HepG2 (cell line): ENCODE measurements at regions not wholly inside any gene's neighbourhood (a gene's known extent, or its start where the extent isn't known, plus 50 kb on each side); places are given as distances from the start of the nearest gene placed in this dataset.

Experiments
- ATAC-seq: fragments of 200-7000 bp; cut with Tn5 transposase; 3 replicates; pipeline ENCODE4 v1.9.1; 2020; ENCODE audit warnings: mild to moderate bottlenecking, moderate library complexity
- BruUV-seq: library from RNA; stranded (reverse); fragments of 400-500 nt; replicated peaks from 2 replicates; lab custom pipeline; 2021; lab: Mats Ljungman, UMichigan
- CTCF ChIA-PET: fragments of 300-600 bp; formaldehyde crosslinking; extraction: SDS; loops from one replicate; lab custom pipeline; 2021; ENCODE audit warnings: low total read pairs, inconsistent platforms, low intra/inter-chr PET ratio; lab: Yijun Ruan, JAX
- POLR2A ChIA-PET: fragments of 350-600 bp; sonication (Branson Sonifier 250); formaldehyde crosslinking; loops from one replicate; lab custom pipeline; 2020; ENCODE audit warnings: antibody characterized with exemption, inconsistent platforms; lab: Yijun Ruan, JAX
- DNase-seq: peaks from one replicate; pipeline ENCODE4 v3.0.0-alpha.2; 2015; ENCODE audit warnings: low spot score
- FAIRE-seq: peaks from 3 replicates; lab custom pipeline; 2011; peaks lifted over from hg19 to GRCh38; lab: Jason Lieb, UNC
- H2AFZ ChIP-seq: one replicate; pipeline ENCODE4 v1.6.1; 2011; ENCODE audit warnings: low read length, inconsistent platforms
- H3K27ac ChIP-seq: fragments of 300-600 bp; 3 replicates; pipeline ENCODE4 v1.8.0; 2011; ENCODE audit warnings: mixed run types, mild to moderate bottlenecking, mixed read lengths, low read length, inconsistent platforms; ENCODE audit not compliant: insufficient read depth; ENCODE audit errors: extremely low read length
- H3K27me3 ChIP-seq, 2 experiments: fragments of 200-600 bp in 1 of 2; 2 replicates in 1 of 2; 3 replicates in 1 of 2; pipeline versions ENCODE4 v1.6.0 to v1.8.0; 2011; ENCODE audit warnings: low read length in 2 of 2, mild to moderate bottlenecking in 2 of 2, moderate library complexity in 2 of 2, inconsistent platforms in 1 of 2; ENCODE audit not compliant: insufficient read depth in 2 of 2, control insufficient read depth in 1 of 2
- H3K36me3 ChIP-seq, 2 experiments: fragments of 200-600 bp in 1 of 2; replicated peaks in 1 of 2; 2 replicates in 1 of 2; 3 replicates in 1 of 2; pipeline versions ENCODE4 v1.5.1 to v1.8.0; 2011; ENCODE audit warnings: low read length in 2 of 2, inconsistent platforms in 1 of 2; ENCODE audit not compliant: insufficient read depth in 2 of 2, control insufficient read depth in 1 of 2
- H3K4me1 ChIP-seq: 2 replicates; pipeline ENCODE4 v1.5.1; 2012; ENCODE audit warnings: low read length, inconsistent platforms; ENCODE audit not compliant: insufficient read depth
- H3K4me2 ChIP-seq: 2 replicates; pipeline ENCODE4 v1.6.0; 2011; ENCODE audit warnings: low read depth, low read length, inconsistent platforms
- H3K4me3 ChIP-seq, 3 experiments: fragments of 200-600 bp in 1 of 3; sonication (generic), shearing (Covaris generic) in 1 of 3; replicated peaks in 1 of 3; 2 replicates each; pipeline ENCODE4 v1.5.1; 2011 to 2016; ENCODE audit warnings: low read length in 3 of 3, inconsistent platforms in 2 of 3, low read depth in 2 of 3, mild to moderate bottlenecking in 2 of 3, control low read depth in 1 of 3, mixed read lengths in 1 of 3; ENCODE audit not compliant: insufficient read depth in 1 of 3
- H3K79me2 ChIP-seq: one replicate; pipeline ENCODE4 v1.6.1; 2011; ENCODE audit warnings: low read length, inconsistent platforms; ENCODE audit not compliant: insufficient read depth
- H3K9ac ChIP-seq: 2 replicates; pipeline ENCODE4 v1.6.0; 2011; ENCODE audit warnings: mild to moderate bottlenecking, low read depth, low read length, inconsistent platforms; ENCODE audit not compliant: insufficient read depth
- H3K9me3 ChIP-seq: 2 replicates; pipeline ENCODE4 v1.5.1; 2012; ENCODE audit warnings: mild to moderate bottlenecking, low read length
- H4K20me1 ChIP-seq: 2 replicates; pipeline ENCODE4 v1.6.0; 2011; ENCODE audit warnings: inconsistent platforms, mild to moderate bottlenecking, low read length, moderate library complexity; ENCODE audit not compliant: insufficient read depth
- CENPT ChIP-seq: sonication (generic); formaldehyde crosslinking; IDR thresholded peaks from 2 replicates; pipeline ENCODE4 v1.8.0; 2022; ENCODE audit warnings: low read depth, mild to moderate bottlenecking, moderate library complexity, missing genetic modification reagents
- CREM ChIP-seq, 2 experiments: sonication (generic) in 1 of 2; formaldehyde crosslinking in 1 of 2; IDR thresholded peaks; 2 replicates each; pipeline versions ENCODE4 v1.4.0 to v1.6.1; 2016 to 2020; ENCODE audit warnings: antibody characterized with exemption in 1 of 2, mild to moderate bottlenecking in 1 of 2, missing genetic modification reagents in 1 of 2
- CTCF ChIP-seq: sonication (generic); formaldehyde crosslinking; IDR thresholded peaks from 2 replicates; pipeline ENCODE4 v1.5.0; 2020; ENCODE audit warnings: mild to moderate bottlenecking, missing genetic modification reagents, moderate library complexity
- IRF1 ChIP-seq: sonication (generic); formaldehyde crosslinking; IDR thresholded peaks from 2 replicates; pipeline ENCODE4 v1.4.0; 2020; ENCODE audit warnings: low read depth, mild to moderate bottlenecking, missing genetic modification reagents
- STAG1 ChIP-seq: sonication (generic); formaldehyde crosslinking; IDR thresholded peaks from 2 replicates; pipeline ENCODE4 v1.4.0; 2020; ENCODE audit warnings: missing genetic modification reagents
- ZBTB10 ChIP-seq: sonication (generic); formaldehyde crosslinking; IDR thresholded peaks from 2 replicates; pipeline ENCODE4 v1.4.0; 2020; ENCODE audit warnings: missing genetic modification reagents, borderline replicate concordance
- ZNF260 ChIP-seq: sonication (generic); formaldehyde crosslinking; IDR thresholded peaks from 2 replicates; pipeline ENCODE4 v1.4.0; 2020; ENCODE audit warnings: missing genetic modification reagents, low read depth, mild to moderate bottlenecking, borderline replicate concordance
- ZNF280D ChIP-seq: sonication (generic); formaldehyde crosslinking; IDR thresholded peaks from 2 replicates; pipeline ENCODE4 v1.5.1; 2020; ENCODE audit warnings: mild to moderate bottlenecking, missing genetic modification reagents
- ZNF572 ChIP-seq: sonication (generic); formaldehyde crosslinking; IDR thresholded peaks from 2 replicates; pipeline ENCODE4 v1.5.1; 2020; ENCODE audit warnings: mild to moderate bottlenecking, missing genetic modification reagents
- WGBS: methylation state at CpG from one replicate; pipeline ENCODE4 v1.1.6; 2017; ENCODE audit warnings: low lambda C conversion rate; 5-methylcytosine and 5-hydroxymethylcytosine counted together
- in situ Hi-C: cut with HindIII; loops from 2 replicates; pipeline ENCODE4 v1.10.0; 2017; ENCODE audit warnings: low pct_unique_long_range_greater_than_20kb; ENCODE audit not compliant: extremely low pct_ligation_motif_present
- intact Hi-C: fragments of 100-400 bp; cut with micrococcal nuclease; formaldehyde crosslinking; loops from one replicate; pipeline ENCODE4 v1.10.0; 2022; ENCODE audit not compliant: unreplicated experiment

- no peaks in the 10 kb centered on the region for H3K79me2 ChIP-seq
- ATAC-seq = no peak
- no TSS peak for BruUV-seq
- no peaks in the 10 kb centered on the region for H4K20me1 ChIP-seq
- DNase-seq = no peak
- H3K4me3 ChIP-seq = no peak overlapping the region
- H3K9ac ChIP-seq = no peak overlapping the region
- FAIRE-seq = no peak
- CTCF ChIA-PET = no interaction called here
- intact Hi-C loops = no loop called here
- no peaks in the 10 kb centered on the region for H3K36me3 ChIP-seq
- H3K4me2 ChIP-seq = no peak overlapping the region
- TF ChIP-seq CENPT (CRISPR knock-in tag) = no peak
- TF ChIP-seq IRF1 (CRISPR knock-in tag) = no peak
- TF ChIP-seq ZNF572 (CRISPR knock-in tag) = no peak
- TF ChIP-seq CREM (IDR thresholded peaks at IDR 0.05) = no peak
- no peak for TF ChIP-seq CREM (CRISPR knock-in tag; IDR thresholded peaks at IDR 0.05)
- peak; percentile 36; the same call in 1 of the 2 replicates for TF ChIP-seq STAG1 (CRISPR knock-in tag)
- peak; percentile 18; the same call in 1 of the 2 replicates for TF ChIP-seq CTCF (CRISPR knock-in tag)
- no peak for TF ChIP-seq ZNF260
- no peak for TF ChIP-seq ZBTB10 (CRISPR knock-in tag)
- TF ChIP-seq ZNF280D (CRISPR knock-in tag) = no peak
- TF ChIP-seq, all 625 proteins: peak for 2
- H3K27ac ChIP-seq = no peak overlapping the region
- in situ Hi-C loops = no loop called here
- no peaks in the 10 kb centered on the region for H3K4me1 ChIP-seq
- no peaks in the 10 kb centered on the region for H3K27me3 ChIP-seq
- POLR2A ChIA-PET = no interaction called here
- WGBS = 21% methylated on average over 4 of the region's 4 CpGs
- H2AFZ ChIP-seq = no peak overlapping the region
- H3K9me3 ChIP-seq = no peaks in the 10 kb centered on the region
Observed at GRCh38 chr5:97425511-97425910, 242.5 kb upstream of the RIOK2 start.
